IPS-20b (cell line): ENCODE measurements at regions not wholly inside any gene's neighbourhood (a gene's known extent, or its start where the extent isn't known, plus 50 kb on each side); places are given as distances from the start of the nearest gene placed in this dataset.

ENCODE experiments used
- H3K27ac ChIP-seq: one replicate; pipeline ENCODE4 v1.5.1; 2013; ENCODE audit warnings: low read length
- H3K27me3 ChIP-seq: 2 replicates; pipeline ENCODE4 v1.6.1; 2013; ENCODE audit warnings: mild to moderate bottlenecking, low read length, inconsistent platforms; ENCODE audit not compliant: insufficient read depth
- H3K36me3 ChIP-seq: 2 replicates; pipeline ENCODE4 v1.6.1; 2013; ENCODE audit warnings: low read depth, mild to moderate bottlenecking, inconsistent platforms, low read length, moderate library complexity; ENCODE audit not compliant: insufficient read depth
- H3K4me1 ChIP-seq: 2 replicates; pipeline ENCODE4 v1.6.1; 2013; ENCODE audit warnings: mild to moderate bottlenecking, control low read depth, inconsistent platforms, low read length, moderate library complexity; ENCODE audit not compliant: insufficient read depth
- H3K4me3 ChIP-seq: 2 replicates; pipeline ENCODE4 v1.5.1; 2013; ENCODE audit warnings: mild to moderate bottlenecking, low read length, inconsistent platforms
- H3K9ac ChIP-seq: 2 replicates; pipeline ENCODE4 v1.6.1; 2013; ENCODE audit warnings: low read depth, mild to moderate bottlenecking, inconsistent platforms, low read length, moderate library complexity
- H3K9me3 ChIP-seq: 2 replicates; pipeline ENCODE4 v1.6.1; 2013; ENCODE audit warnings: mild to moderate bottlenecking, low read depth, low read length, inconsistent platforms; ENCODE audit not compliant: insufficient read depth

GRCh38 chr11:134764367-134764766, 352.3 kb upstream of the B3GAT1 start:
- Histone ChIP-seq H3K27ac (no peak overlapping the region), H3K36me3 (no peaks in the 10 kb centered on the region), H3K9ac (no peak overlapping the region), H3K9me3 (no peaks in the 10 kb centered on the region), H3K4me3 (no peak overlapping the region), H3K4me1 (no peaks in the 10 kb centered on the region; the same call in 1 of the 2 replicates), H3K27me3 (no peaks in the 10 kb centered on the region)

- no peaks in the 10 kb centered on the region for H3K27me3 ChIP-seq
- H3K36me3 ChIP-seq = no peaks in the 10 kb centered on the region
- H3K4me1 ChIP-seq = no peaks in the 10 kb centered on the region; the same call in 1 of the 2 replicates
- no peak overlapping the region for H3K4me3 ChIP-seq
- no peaks in the 10 kb centered on the region for H3K9me3 ChIP-seq
- H3K9ac ChIP-seq = no peak overlapping the region
- no peak overlapping the region for H3K27ac ChIP-seq
Measured at GRCh38 chr11:134763030-134763388, 351.0 kb upstream of the B3GAT1 start.

- Histone ChIP-seq H3K36me3 (no peaks in the 10 kb centered on the region), H3K9ac (no peak overlapping the region), H3K4me3 (no peak overlapping the region), H3K27me3 (no peaks in the 10 kb centered on the region), H3K9me3 (no peaks in the 10 kb centered on the region), H3K27ac (no peak overlapping the region), H3K4me1 (no peaks in the 10 kb centered on the region; the same call in 1 of the 2 replicates)
Measured at GRCh38 chr11:134762248-134763029, 350.4 kb upstream of the B3GAT1 start.

- no peak overlapping the region for H3K4me3 ChIP-seq
- no peaks in the 10 kb centered on the region for H3K9me3 ChIP-seq
- H3K27me3 ChIP-seq = no peaks in the 10 kb centered on the region
- no peaks in the 10 kb centered on the region; the same call in 1 of the 2 replicates for H3K4me1 ChIP-seq
- H3K27ac ChIP-seq = no peak overlapping the region
- H3K9ac ChIP-seq = no peak overlapping the region
- H3K36me3 ChIP-seq = no peaks in the 10 kb centered on the region
Measured at GRCh38 chr11:134761926-134762247, 349.8 kb upstream of the B3GAT1 start.

GRCh38 chr11:134761386-134761785, 349.3 kb upstream of the B3GAT1 start:
- Histone ChIP-seq H3K27me3 (no peaks in the 10 kb centered on the region), H3K9ac (no peak overlapping the region), H3K36me3 (no peaks in the 10 kb centered on the region), H3K4me3 (no peak overlapping the region), H3K27ac (no peak overlapping the region), H3K4me1 (no peaks in the 10 kb centered on the region; the same call in 1 of the 2 replicates), H3K9me3 (no peaks in the 10 kb centered on the region)

GRCh38 chr11:134760957-134761356, 348.9 kb upstream of the B3GAT1 start:
- no peaks in the 10 kb centered on the region; the same call in 1 of the 2 replicates for H3K4me1 ChIP-seq
- no peaks in the 10 kb centered on the region for H3K27me3 ChIP-seq
- H3K36me3 ChIP-seq = no peaks in the 10 kb centered on the region
- no peak overlapping the region for H3K9ac ChIP-seq
- H3K9me3 ChIP-seq = no peaks in the 10 kb centered on the region
- no peak overlapping the region for H3K27ac ChIP-seq
- no peak overlapping the region for H3K4me3 ChIP-seq

- Histone ChIP-seq H3K4me3 (no peak overlapping the region), H3K36me3 (no peaks in the 10 kb centered on the region), H3K9ac (no peak overlapping the region), H3K4me1 (no peaks in the 10 kb centered on the region; the same call in 1 of the 2 replicates), H3K9me3 (no peaks in the 10 kb centered on the region), H3K27ac (no peak overlapping the region), H3K27me3 (no peaks in the 10 kb centered on the region)
Measured at GRCh38 chr11:134760299-134760698, 348.3 kb upstream of the B3GAT1 start.

- Histone ChIP-seq H3K27ac (no peak overlapping the region), H3K9me3 (no peaks in the 10 kb centered on the region), H3K4me1 (no peaks in the 10 kb centered on the region; the same call in 1 of the 2 replicates), H3K36me3 (no peaks in the 10 kb centered on the region), H3K9ac (no peak overlapping the region), H3K4me3 (no peak overlapping the region), H3K27me3 (no peaks in the 10 kb centered on the region)
Measured at GRCh38 chr11:134759855-134760254, 347.8 kb upstream of the B3GAT1 start.

- Histone ChIP-seq H3K9ac (no peak overlapping the region), H3K27me3 (no peaks in the 10 kb centered on the region), H3K36me3 (no peaks in the 10 kb centered on the region), H3K4me3 (no peak overlapping the region), H3K4me1 (no peaks in the 10 kb centered on the region; the same call in 1 of the 2 replicates), H3K27ac (no peak overlapping the region), H3K9me3 (no peaks in the 10 kb centered on the region)
Measured at GRCh38 chr11:134759274-134759673, 347.2 kb upstream of the B3GAT1 start.

GRCh38 chr11:134758342-134758931, 346.4 kb upstream of the B3GAT1 start:
- no peak overlapping the region for H3K27ac ChIP-seq
- no peaks in the 10 kb centered on the region for H3K36me3 ChIP-seq
- no peak overlapping the region for H3K9ac ChIP-seq
- H3K27me3 ChIP-seq = no peaks in the 10 kb centered on the region; the same call in 1 of the 2 replicates
- H3K9me3 ChIP-seq = no peaks in the 10 kb centered on the region
- H3K4me3 ChIP-seq = no peak overlapping the region
- H3K4me1 ChIP-seq = no peaks in the 10 kb centered on the region; the same call in 1 of the 2 replicates

- Histone ChIP-seq H3K36me3 (no peaks in the 10 kb centered on the region), H3K9me3 (no peaks in the 10 kb centered on the region), H3K9ac (no peak overlapping the region), H3K27me3 (no peaks in the 10 kb centered on the region; the same call in 1 of the 2 replicates), H3K27ac (no peak overlapping the region), H3K4me1 (no peaks in the 10 kb centered on the region; the same call in 1 of the 2 replicates), H3K4me3 (no peak overlapping the region)
Measured at GRCh38 chr11:134757633-134758032, 345.6 kb upstream of the B3GAT1 start.
